ENCODE measurements at regions not wholly inside any gene's neighbourhood (a gene's known extent, or its start where the extent isn't known, plus 50 kb on each side); places are given as distances from the start of the nearest gene placed in this dataset.

DNA sequence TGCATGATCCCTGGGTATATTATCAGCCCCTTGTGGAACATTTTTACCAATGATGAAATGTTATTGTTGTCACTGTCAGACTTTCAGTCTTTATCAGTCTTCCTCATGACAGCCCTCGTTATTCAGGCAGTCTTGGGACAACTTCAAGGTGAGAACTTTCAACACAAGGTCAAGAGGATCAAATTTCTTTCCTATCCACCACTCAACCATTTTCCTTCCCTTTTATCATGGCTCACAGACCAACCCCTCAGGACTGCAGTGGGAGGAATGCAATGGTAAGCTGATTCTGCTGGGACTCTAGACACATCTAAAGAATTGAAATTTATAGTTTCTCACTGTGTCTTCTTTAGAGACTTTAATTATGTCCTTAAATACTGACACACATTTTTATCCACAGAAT is 107.0 kb upstream of the LSAMP start:
- TF ChIP-seq FOXM1 (IDR thresholded peaks at IDR 0.05; ENCODE audit: borderline replicate concordance, low read depth) (no peak), YY1 (IDR thresholded peaks at IDR 0.05; ENCODE audit: low read depth) (no peak), EGR1 (IDR thresholded peaks at IDR 0.05) (no peak), USF1 (IDR thresholded peaks at IDR 0.05) (no peak), REST (IDR thresholded peaks at IDR 0.05; ENCODE audit: low read depth) (no peak), TCF12 (IDR thresholded peaks at IDR 0.05; ENCODE audit: low read depth) (no peak), RAD21 (IDR thresholded peaks at IDR 0.05; ENCODE audit: low read depth) (no peak), EP300 (IDR thresholded peaks at IDR 0.05; ENCODE audit: borderline replicate concordance) (no peak), CEBPB (IDR thresholded peaks at IDR 0.05) (no peak), TAF1 (IDR thresholded peaks at IDR 0.05; ENCODE audit: low read depth) (no peak), ZBTB7A (IDR thresholded peaks at IDR 0.05; ENCODE audit: low read depth) (no peak), CREB1 (IDR thresholded peaks at IDR 0.05; ENCODE audit: low read depth) (no peak)
- TF ChIP-seq, protein P1, sequence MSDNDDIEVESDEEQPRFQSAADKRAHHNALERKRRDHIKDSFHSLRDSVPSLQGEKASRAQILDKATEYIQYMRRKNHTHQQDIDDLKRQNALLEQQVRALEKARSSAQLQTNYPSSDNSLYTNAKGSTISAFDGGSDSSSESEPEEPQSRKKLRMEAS (IDR thresholded peaks at IDR 0.05), result no peak

- TF ChIP-seq YY1 (IDR thresholded peaks at IDR 0.05; ENCODE audit: low read depth) (no peak), CEBPB (IDR thresholded peaks at IDR 0.05) (no peak), CREB1 (IDR thresholded peaks at IDR 0.05; ENCODE audit: low read depth) (no peak), REST (IDR thresholded peaks at IDR 0.05; ENCODE audit: low read depth) (no peak), ZBTB7A (IDR thresholded peaks at IDR 0.05; ENCODE audit: low read depth) (no peak), EGR1 (IDR thresholded peaks at IDR 0.05) (no peak), TEAD4 (IDR thresholded peaks at IDR 0.05) (no peak), FOXM1 (IDR thresholded peaks at IDR 0.05; ENCODE audit: borderline replicate concordance, low read depth) (no peak)
- TF ChIP-seq, protein P1 (IDR thresholded peaks at IDR 0.05), result no peak
Measured at GRCh38 chr3:116553355-116553754, 108.1 kb upstream of the LSAMP start.

DNA sequence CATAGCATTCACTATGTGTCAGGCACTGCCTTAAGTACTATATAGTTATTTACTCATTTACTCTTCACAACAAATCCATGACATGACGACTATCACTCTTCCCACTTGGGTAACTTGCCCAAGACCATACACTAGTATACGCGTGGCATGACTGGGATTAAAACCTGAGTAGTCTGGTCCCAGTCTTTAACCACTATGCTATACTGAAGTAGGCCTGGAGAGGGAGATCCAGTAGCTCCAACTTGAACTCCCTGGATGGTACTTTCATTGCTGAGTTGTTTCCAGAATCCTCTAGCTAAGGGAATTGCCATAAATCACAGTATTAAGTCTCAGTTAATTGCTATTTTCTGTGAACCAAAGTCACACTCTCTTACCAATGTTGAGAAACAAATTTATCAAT is 116.2 kb upstream of the LSAMP start:
- no peak for TF ChIP-seq ZBTB7A (IDR thresholded peaks at IDR 0.05; ENCODE audit: low read depth)
- TF ChIP-seq RAD21 (IDR thresholded peaks at IDR 0.05; ENCODE audit: low read depth), result no peak
- TF ChIP-seq TAF1 (IDR thresholded peaks at IDR 0.05; ENCODE audit: low read depth), result no peak
- TF ChIP-seq FOXM1 (IDR thresholded peaks at IDR 0.05; ENCODE audit: borderline replicate concordance, low read depth), result no peak
- TF ChIP-seq USF1 (IDR thresholded peaks at IDR 0.05), result no peak
- no peak for TF ChIP-seq TEAD4 (IDR thresholded peaks at IDR 0.05)
- no peak for TF ChIP-seq CEBPB (IDR thresholded peaks at IDR 0.05)
- TF ChIP-seq TCF12 (IDR thresholded peaks at IDR 0.05; ENCODE audit: low read depth), result no peak
- no peak for TF ChIP-seq EGR1 (IDR thresholded peaks at IDR 0.05)
- no peak for TF ChIP-seq NFIC (IDR thresholded peaks at IDR 0.05)
- no peak for TF ChIP-seq YY1 (IDR thresholded peaks at IDR 0.05; ENCODE audit: low read depth)
- no peak for TF ChIP-seq EP300 (IDR thresholded peaks at IDR 0.05; ENCODE audit: borderline replicate concordance)
- no peak for TF ChIP-seq REST (IDR thresholded peaks at IDR 0.05; ENCODE audit: low read depth)
- no peak for TF ChIP-seq CREB1 (IDR thresholded peaks at IDR 0.05; ENCODE audit: low read depth)
- TF ChIP-seq, protein P1 (IDR thresholded peaks at IDR 0.05), result no peak

DNA sequence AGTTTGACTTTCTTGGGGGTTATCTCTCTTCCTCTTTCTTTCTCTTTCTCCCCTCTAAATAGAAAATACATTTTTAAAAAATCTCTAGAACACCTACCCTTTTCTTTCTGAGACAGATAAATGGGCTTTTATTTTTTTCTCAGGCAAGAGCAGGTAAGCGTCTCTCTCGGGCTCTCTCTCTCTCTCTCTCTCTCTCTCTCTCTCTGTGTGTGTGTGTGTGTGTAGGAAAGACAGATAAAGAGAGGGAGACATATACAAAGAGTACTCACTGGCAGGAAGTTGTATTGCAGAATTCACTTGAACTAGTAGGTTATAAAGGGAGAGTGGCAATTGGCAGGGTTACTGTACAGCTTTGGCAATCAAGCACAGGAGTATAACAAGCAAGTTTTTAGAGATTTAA is 118.1 kb upstream of the LSAMP start:
- TF ChIP-seq NFIC (IDR thresholded peaks at IDR 0.05), result no peak
- TF ChIP-seq CREB1 (IDR thresholded peaks at IDR 0.05; ENCODE audit: low read depth), result no peak
- no peak for TF ChIP-seq CEBPB (IDR thresholded peaks at IDR 0.05)
- TF ChIP-seq USF1 (IDR thresholded peaks at IDR 0.05), result no peak
- TF ChIP-seq RAD21 (IDR thresholded peaks at IDR 0.05; ENCODE audit: low read depth), result no peak
- no peak for TF ChIP-seq YY1 (IDR thresholded peaks at IDR 0.05; ENCODE audit: low read depth)
